G401 (cell line): ENCODE measurements at regions not wholly inside any gene's neighbourhood (a gene's known extent, or its start where the extent isn't known, plus 50 kb on each side); places are given as distances from the start of the nearest gene placed in this dataset.

Experiments
- DNase-seq: peaks from one replicate; pipeline ENCODE4 v3.0.0-alpha.2; 2015; ENCODE audit warnings: low spot score
- in situ Hi-C: cut with HindIII; loops from 2 replicates; pipeline ENCODE4 v1.10.0; 2016; ENCODE audit warnings: low sequenced_read_pairs, mixed read lengths

DNA sequence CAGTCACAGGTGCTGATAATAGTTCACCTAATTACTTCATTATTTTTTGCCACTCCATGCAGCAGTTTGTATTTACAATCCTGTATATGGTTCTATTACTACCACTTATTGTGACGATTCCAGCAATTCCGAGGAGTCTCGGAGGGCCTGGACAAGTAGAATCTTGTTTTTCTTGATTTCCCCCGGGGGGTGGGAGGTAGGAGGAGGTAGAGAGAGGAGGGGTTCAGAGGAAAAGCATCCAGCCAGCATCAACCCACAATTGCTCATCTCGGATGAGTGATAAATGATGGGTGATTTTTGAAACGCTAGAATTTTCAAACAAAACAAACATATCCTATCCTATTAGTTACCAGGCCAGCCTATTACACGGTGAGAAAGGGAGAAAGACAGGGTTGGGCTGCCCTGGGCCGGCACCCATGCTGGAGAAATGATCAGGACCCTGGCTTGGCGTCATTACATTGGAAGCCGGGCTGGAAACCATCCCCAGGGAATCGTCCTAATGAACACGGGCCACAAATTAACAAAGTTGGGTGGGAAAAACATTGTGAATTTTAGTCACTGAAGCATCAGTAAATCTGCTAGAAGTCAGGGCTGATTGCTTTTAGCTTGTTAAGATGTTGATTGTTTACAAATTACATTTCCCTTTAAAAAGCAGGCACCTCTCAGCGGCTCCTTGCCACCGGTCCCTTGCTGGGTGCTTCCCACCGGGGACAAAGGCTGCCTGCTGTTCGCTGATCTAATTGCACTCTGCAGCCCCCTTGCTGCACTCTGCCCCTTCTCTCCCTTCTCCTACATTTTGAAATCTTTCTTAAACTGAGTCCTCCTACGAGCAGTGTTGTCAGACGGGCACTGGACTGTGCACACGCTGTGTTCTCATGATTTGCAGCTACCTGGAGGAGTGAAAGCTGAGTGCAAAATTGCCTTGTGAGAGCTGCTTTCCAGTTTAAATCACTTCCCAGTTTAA, 95.5 kb downstream of the FAM204A start:
- no peak for DNase-seq
- in situ Hi-C loops: no loop called here

DNA sequence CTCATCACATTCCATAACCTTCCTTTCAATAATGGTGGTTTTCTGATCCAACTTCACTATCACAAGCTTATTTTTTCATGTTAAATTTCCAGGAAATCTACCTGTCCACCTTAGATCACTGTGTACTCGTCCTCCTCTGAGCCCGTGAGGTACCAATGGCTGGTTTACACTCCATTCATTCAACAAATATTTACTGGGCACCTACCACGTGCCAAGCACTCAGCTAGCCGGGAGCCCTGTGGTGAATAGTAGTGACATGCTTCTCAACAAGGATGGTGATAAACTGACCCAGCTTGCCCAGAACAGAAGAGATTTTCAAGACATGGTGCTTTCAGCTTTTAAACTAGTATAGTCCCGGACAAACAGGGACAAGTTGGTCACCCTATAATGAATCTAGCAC, 98.2 kb downstream of the FAM204A start:
- DNase-seq: no peak
- in situ Hi-C loops: no loop called here

GRCh38 chr10:118241229-118242137, 100.6 kb downstream of the FAM204A start:
- in situ Hi-C loops: no loop called here
- peak; percentile 81 for DNase-seq

DNA sequence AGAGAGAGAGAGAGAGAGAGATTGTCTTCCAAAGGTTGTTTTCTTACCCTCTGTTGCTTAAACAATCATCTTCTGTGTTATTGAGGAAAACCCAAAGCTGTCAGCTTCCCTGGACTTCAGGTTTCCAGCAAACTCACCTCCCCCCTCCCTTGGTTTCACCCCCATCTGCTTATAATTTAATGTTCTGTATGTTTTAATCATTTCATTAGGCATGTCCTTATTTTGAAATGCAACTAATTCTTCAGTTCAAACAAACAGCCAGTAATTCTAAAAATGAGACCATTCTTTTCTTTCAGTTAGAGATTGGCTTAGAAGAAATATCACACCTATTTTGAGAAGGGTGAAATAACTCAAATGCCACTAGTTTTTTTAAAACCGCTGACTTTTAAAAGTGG, 102.9 kb downstream of the FAM204A start:
- in situ Hi-C loops: no loop called here

GRCh38 chr10:118238573-118239235, 103.4 kb downstream of the FAM204A start:
- in situ Hi-C loops: no loop called here
- no peak for DNase-seq

More for the DNA sequence above, 102.9 kb downstream of the FAM204A start:
- DNase-seq: no peak

DNA sequence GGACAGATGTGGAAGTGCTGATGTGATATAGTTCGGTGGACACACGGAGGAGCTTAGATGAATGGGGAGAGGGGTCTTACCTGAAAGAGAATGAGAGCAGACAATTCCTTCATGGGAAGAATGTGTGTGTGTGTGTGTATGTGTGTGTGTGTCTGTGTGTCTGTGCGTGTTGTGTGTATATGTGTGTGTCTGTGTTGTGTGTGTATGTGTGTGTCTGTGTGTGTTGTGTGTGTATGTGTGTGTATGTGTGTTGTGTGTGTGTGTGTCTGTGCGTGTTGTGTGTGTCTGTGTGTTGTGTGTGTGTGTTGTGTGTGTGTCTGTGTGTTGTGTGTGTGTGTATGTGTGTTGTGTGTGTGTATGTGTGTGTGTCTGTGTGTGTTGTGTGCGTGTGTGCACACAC, 104.2 kb downstream of the FAM204A start:
- no peak for DNase-seq
- in situ Hi-C loops: no loop called here

- in situ Hi-C loops: no loop called here
- no peak for DNase-seq
These were observed 107.4 kb downstream of the FAM204A start for GRCh38 chr10:118234683-118235082.

DNA sequence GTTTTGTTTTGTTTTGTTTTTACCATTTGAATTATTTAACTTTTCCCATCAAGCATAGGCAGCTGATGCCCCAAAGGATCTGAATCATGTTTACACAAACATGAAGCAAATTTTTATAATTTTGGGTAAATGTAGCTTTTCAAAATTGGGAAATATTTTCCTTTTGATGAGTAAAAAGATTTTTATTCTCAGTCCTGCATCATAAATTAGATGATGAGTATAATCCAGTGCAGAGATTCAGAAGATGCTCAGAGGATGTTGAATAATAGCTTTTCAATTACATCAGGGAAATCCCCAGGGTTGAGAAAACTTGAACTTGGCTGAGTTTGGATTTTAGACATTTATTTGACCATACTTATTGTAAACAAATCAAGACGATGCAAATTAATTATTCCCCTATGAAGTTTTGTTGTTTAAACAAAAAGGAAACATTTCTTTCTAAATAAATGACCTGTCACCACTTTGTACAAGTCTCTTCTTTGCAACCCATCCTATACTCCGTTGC, 121.7 kb downstream of the FAM204A start:
- DNase-seq: no peak
- in situ Hi-C loops: no loop called here

- DNase-seq: no peak
- in situ Hi-C loops: no loop called here
These were observed 123.6 kb downstream of the FAM204A start for GRCh38 chr10:118218562-118218961.

- no peak for DNase-seq
- in situ Hi-C loops: no loop called here
These were observed 125.5 kb downstream of the FAM204A start for GRCh38 chr10:118216571-118217170.

DNA sequence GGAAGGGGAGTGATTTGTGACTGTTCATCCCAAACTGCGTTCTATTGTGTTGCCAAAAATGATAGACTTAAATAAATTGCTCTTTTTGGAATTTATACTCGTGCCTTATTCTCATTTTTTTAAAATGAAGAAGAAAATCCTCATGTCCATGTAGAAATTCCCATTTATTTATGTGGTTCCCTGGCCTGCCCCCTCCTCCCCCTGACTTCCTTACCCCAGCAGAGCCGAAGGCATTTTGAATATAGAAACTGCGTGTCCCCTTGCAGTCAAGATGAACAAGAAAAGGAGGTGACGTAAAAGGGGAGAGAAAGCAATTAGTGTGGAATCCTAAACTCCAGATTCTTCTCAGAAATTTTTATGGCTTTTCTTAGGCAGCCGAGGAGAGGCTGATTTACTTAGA, 126.1 kb downstream of the FAM204A start:
- no peak for DNase-seq
- in situ Hi-C loops: no loop called here

DNA sequence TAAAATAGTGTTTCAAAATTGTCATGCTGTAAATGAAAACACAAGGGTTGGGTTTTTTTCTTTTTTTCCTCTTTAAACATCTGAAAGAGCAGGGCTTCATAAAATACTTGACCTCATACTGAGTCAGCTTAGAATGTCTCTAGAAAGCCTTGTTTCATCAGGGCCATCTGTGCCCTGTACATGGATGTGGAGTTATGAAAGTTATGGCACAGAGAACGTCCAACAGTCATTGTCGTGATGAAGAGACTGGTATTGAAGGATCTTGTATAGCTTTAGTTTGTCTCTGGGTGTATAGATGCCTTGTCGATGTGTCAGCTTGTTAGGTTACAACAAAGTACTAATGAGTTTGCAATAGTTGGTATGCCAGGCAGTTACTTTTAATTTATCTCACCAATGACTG, 127.3 kb downstream of the FAM204A start:
- DNase-seq: no peak
- in situ Hi-C loops: no loop called here

- DNase-seq: no peak
- in situ Hi-C loops: no loop called here
These were observed 128.7 kb downstream of the FAM204A start for GRCh38 chr10:118213436-118213835.

DNA sequence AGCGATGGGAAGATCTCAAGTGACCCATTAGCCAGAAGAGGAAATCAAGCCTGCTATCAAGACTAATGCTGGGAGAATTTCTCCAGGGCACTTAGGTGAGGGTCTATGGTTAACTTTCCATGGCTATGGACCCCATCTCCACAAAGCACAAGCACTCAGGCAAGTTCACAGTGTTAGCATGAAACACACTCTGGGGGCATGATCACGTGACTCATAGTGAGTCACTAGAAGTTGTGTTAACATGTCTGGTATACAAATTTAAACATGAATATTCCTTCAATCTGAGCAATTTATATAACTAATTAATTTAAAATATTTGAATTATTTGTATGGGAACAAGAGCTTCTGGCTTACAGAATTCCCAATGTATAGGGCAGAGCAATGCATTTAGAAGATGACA, 131.8 kb downstream of the FAM204A start:
- DNase-seq: no peak
- in situ Hi-C loops: no loop called here

- in situ Hi-C loops: no loop called here
- no peak for DNase-seq
These were observed 132.9 kb downstream of the FAM204A start for GRCh38 chr10:118209215-118209614.

GRCh38 chr10:118207470-118208007, 134.6 kb downstream of the FAM204A start:
- in situ Hi-C loops: no loop called here

GRCh38 chr10:118204292-118204943, 137.7 kb downstream of the FAM204A start:
- in situ Hi-C loops: no loop called here
- no peak for DNase-seq

More at GRCh38 chr10:118207470-118208007, 134.6 kb downstream of the FAM204A start:
- no peak for DNase-seq

- no peak for DNase-seq
- in situ Hi-C loops: no loop called here
These were observed 138.7 kb downstream of the FAM204A start for GRCh38 chr10:118203461-118203860.
